Stimulated activated CD8-positive, alpha-beta memory T cell treated with anti-CD3 and anti-CD28 coated beads, Interleukin-2, amount 100 ng/mL, for 48 hours (primary cell): ENCODE measurements at regions not wholly inside any gene's neighbourhood (a gene's known extent, or its start where the extent isn't known, plus 50 kb on each side); places are given as distances from the start of the nearest gene placed in this dataset.

Experiments used
- DNase-seq, 2 donors: peaks; one replicate each; pipeline ENCODE4 v3.0.0-alpha.2; 2020; ENCODE audit warnings: low read depth in 2 of 2

DNA sequence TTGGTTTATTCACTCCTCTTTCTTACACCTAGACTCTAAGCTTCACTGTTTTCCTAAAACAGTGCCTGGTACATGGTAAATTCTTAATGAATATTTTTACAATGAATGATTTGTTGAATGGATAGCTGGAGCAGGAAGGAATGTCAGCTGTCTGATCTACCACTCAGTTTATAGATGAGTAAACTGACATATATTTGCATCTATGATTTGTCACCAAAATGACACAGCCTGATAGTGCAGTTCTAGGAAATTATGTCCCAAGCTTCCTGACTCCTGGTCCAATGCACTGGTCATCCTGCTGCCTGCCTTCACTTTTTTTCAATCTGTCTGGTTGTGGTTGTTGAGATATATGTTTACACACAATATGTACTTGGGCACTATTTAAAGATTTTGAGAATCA lies 651.7 kb upstream of the WWC1 start:
- DNase-seq, result no peak

DNA sequence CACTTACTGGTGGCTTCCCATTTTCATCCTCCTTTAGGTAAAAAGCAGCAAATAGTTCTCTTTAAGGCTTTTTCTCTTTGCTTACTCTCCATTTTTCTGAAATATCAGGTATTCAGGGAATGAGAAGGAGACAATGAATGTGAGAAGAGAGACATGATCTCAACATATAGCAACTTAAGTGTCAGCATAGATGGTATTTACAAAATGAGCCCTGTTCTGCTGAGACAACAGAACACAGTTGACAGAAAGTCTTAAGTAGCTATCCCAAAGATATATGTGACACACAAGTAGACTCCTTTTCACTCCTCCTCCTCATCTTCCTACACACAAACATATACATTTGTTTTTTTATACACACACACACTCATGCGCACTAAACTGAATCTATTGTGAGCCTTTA lies 649.3 kb upstream of the WWC1 start:
- DNase-seq, result no peak

DNA sequence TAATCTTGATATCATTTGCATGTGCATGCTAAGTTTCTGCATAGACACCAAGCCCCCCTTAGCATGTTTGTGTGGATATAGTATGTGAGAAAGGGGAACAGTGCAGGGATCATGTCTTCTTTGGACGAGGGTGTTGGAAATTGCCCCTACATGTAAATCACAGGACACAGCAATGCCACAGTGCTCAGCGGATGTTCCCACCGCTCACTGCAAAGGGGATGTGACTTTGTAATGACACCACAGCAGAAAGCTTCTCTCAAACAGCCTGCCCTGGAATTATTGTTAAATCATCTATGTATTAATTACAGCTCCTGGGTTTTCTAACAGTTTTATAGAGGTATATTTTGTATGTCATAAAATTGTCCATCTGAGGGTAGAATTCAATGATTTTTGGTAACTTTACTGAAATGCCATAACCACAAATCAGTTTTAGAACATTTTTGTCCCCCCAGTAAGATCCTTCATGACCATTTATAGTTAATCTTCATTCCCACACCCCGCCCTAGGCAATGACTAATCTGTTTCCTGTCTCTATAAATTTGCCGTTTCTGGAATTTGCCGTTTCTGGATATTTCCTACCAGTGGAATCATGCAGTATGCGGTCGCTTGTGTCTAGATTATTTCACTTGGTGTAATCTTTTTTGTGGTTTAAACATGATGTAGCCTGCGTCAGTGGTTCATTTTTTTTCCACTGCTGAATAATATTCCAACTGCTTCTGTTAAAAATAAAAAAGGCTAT lies 648.5 kb upstream of the WWC1 start:
- DNase-seq, result no peak

- no peak for DNase-seq
Observed at GRCh38 chr5:167643631-167644280, 647.7 kb upstream of the WWC1 start.

GRCh38 chr5:167644619-167645018 lies 646.8 kb upstream of the WWC1 start:
- DNase-seq, result no peak

GRCh38 chr5:167649471-167649870 lies 642.0 kb upstream of the WWC1 start:
- DNase-seq, result no peak

DNA sequence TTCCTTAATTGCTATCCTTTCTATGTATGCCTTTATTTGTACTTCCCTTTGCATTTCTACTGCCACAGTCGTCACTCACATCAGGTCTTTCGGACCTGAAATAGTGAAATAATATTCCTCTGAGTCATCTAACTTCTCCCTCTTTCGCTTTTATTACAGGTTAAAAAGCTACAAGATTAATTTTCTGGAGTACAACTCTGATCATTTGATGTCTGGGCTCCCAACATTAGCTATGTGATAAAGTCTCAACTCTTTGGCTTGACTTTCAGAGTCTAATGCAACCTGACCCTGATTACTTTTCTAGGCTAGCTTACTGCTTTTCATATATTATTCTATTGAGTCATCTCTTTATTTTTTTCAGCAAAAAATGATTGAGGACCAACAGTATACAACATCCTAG lies 638.8 kb upstream of the WWC1 start:
- no peak for DNase-seq

GRCh38 chr5:167653645-167654106 lies 637.8 kb upstream of the WWC1 start:
- no peak for DNase-seq

- DNase-seq, result no peak
Observed at GRCh38 chr5:167657016-167657415, 634.4 kb upstream of the WWC1 start.

DNA sequence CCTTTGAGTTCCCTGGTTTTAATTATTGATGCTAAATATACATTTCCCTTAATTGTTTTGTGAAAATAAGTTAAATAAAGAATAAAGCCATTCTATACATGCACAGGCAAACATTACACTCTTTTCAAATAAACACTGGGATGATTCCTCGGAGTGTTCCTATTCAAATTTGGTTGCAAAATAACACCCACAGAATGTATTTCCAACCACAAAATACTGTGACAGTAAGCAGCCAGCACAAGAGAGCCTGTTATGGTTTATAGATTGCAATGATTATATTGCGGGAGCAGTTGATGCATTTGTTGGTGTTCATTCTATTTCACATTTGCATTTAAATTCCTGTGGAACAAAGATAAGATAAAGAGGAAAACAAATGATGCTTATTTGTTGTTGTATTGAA lies 632.6 kb upstream of the WWC1 start:
- DNase-seq, result no peak

GRCh38 chr5:167661605-167662004 lies 629.8 kb upstream of the WWC1 start:
- no peak for DNase-seq

GRCh38 chr5:167664222-167664804 lies 627.1 kb upstream of the WWC1 start:
- no peak for DNase-seq

GRCh38 chr5:167665841-167666375 lies 625.5 kb upstream of the WWC1 start:
- no peak for DNase-seq

GRCh38 chr5:167671176-167671575 lies 620.3 kb upstream of the WWC1 start:
- DNase-seq, result no peak

- DNase-seq, result no peak
Observed at GRCh38 chr5:167673942-167674341, 617.5 kb upstream of the WWC1 start.

DNA sequence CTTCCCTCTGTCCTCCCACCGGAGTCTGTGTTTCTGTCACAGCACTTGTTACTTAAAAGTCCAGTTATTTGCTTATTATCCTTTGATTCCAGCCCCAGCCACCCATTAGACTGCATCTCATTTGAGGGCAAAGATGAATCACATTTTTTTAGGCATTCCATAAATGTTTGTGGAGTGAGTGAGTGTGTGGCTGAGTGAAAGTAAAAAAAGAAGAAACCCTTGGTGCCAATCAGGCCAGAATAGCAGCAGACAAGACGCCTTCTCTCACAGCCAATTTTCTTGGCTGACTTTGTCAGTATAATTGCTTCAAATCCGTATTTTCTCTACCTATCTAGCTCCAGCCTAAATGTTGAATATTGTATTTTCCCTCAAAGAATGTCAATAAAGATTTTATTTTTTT lies 613.0 kb upstream of the WWC1 start:
- no peak for DNase-seq

GRCh38 chr5:167684251-167684650 lies 607.2 kb upstream of the WWC1 start:
- DNase-seq, result no peak

DNA sequence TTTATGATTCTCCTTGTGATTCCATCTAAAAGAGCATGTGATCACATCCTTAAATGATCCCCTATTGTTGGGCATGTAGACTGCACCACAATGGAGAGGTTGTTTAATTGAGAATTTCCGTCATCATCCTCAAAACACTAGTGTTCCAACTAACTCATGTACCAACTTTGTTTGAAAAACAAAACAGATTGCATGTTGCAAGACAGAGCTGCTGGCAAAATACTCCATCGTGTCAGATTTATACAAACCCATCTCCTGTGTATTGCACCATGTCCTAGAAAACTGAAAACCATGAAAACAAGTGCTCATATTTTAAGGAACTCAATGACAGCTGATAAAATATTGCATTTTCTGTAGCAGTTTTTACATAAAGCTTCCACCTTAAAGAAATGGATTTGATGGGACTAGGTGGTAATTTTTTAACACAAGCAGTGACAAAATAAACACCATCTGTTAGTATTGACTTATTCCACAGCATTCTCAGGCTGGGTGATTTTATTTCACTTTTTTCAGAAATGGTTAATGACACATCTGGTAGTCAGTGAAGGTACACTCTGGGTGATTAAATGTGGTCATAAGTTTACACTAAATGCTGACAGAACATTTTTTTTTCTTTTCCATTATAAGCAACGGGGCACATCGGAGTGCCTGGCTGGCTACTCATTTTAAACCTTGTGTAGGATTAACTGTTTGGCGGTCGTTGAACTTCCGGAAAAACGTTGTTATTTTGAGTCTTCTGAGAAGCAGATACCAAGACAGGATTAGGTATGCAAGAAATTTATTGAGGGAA lies 602.9 kb upstream of the WWC1 start:
- DNase-seq, result no peak

- no peak for DNase-seq
Observed at GRCh38 chr5:167694325-167695147, 596.9 kb upstream of the WWC1 start.

- DNase-seq, result no peak
Observed at GRCh38 chr5:167696558-167697314, 594.7 kb upstream of the WWC1 start.
